ENCODE measurements at regions not wholly inside any gene's neighbourhood (a gene's known extent, or its start where the extent isn't known, plus 50 kb on each side); places are given as distances from the start of the nearest gene placed in this dataset.

GRCh38 chr15:70327856-70328678 lies 230.3 kb upstream of the TLE3 start:
- TF ChIP-seq CTCF (conservative IDR thresholded peaks at IDR 0.05; ENCODE audit: low read depth, low read length) (no peak), EZH2 (IDR thresholded peaks at IDR 0.05; ENCODE audit: borderline replicate concordance, low read depth, low read length, poor library complexity, severe bottlenecking) (no peak)

All from A673 (cell line).